A549 (cell line): ENCODE measurements at regions not wholly inside any gene's neighbourhood (a gene's known extent, or its start where the extent isn't known, plus 50 kb on each side); places are given as distances from the start of the nearest gene placed in this dataset.

Experiments
- ATAC-seq, 2 experiments: fragments of 200-7000 bp in 1 of 2; fragments of >200 bp in 1 of 2; cut with Nextera tagmentation in 1 of 2; cut with Tn5 transposase in 1 of 2; 3 replicates each; pipeline versions ENCODE4 v1.8.0 to v1.9.1; 2018 to 2020; ENCODE audit warnings: mild to moderate bottlenecking in 1 of 2, moderate library complexity in 1 of 2
- CTCF ChIA-PET: fragments of 300-600 bp; sonication (Branson Sonifier 250); formaldehyde crosslinking; extraction: SDS; loops from one replicate; lab custom pipeline; 2021; ENCODE audit warnings: antibody characterized with exemption, inconsistent platforms; lab: Yijun Ruan, JAX
- POLR2A ChIA-PET: fragments of 350-600 bp; formaldehyde crosslinking; extraction: SDS; loops from one replicate; lab custom pipeline; 2021; ENCODE audit warnings: antibody characterized with exemption, inconsistent platforms; lab: Yijun Ruan, JAX
- DNase-seq, 2 experiments: peaks; one replicate each; pipeline versions ENCODE4 v3.0.0 to v3.0.0-alpha.2; 2011 to 2016; ENCODE audit warnings: low read depth in 1 of 2, low spot score in 1 of 2
- FAIRE-seq: peaks from 2 replicates; lab custom pipeline; 2011; peaks lifted over from hg19 to GRCh38; lab: Jason Lieb, UNC
- H3K27ac ChIP-seq, 2 experiments: fragments of >200 bp; sonication (Bioruptor Twin); formaldehyde crosslinking; 3 replicates each; pipeline ENCODE4 v1.5.1; 2016 to 2017
- H3K4me1 ChIP-seq: fragments of >200 bp; sonication (Bioruptor Twin); formaldehyde crosslinking; 3 replicates; pipeline ENCODE4 v1.6.1; 2016
- H3K4me2 ChIP-seq: fragments of >200 bp; sonication (Bioruptor Twin); formaldehyde crosslinking; 3 replicates; pipeline ENCODE4 v1.6.1; 2016
- H3K4me3 ChIP-seq: fragments of >200 bp; sonication (Bioruptor Twin); formaldehyde crosslinking; 3 replicates; pipeline ENCODE4 v1.5.1; 2016
- H3K9me3 ChIP-seq: fragments of >200 bp; sonication (Bioruptor Twin); formaldehyde crosslinking; 3 replicates; pipeline ENCODE4 v1.6.1; 2016
- ATOH8 ChIP-seq: fragments of 250-450 bp; sonication (Bioruptor Pico); IDR thresholded peaks from 2 replicates; pipeline ENCODE4 v1.5.0; 2020; ENCODE audit warnings: low read depth, mild to moderate bottlenecking, moderate library complexity
- CBX2 ChIP-seq: fragments of 200-600 bp; sonication (generic); IDR thresholded peaks from 2 replicates; pipeline ENCODE4 v1.6.1; 2016; ENCODE audit warnings: low read depth, mild to moderate bottlenecking, borderline replicate concordance
- CEBPB ChIP-seq, 2 experiments: fragments of >200 bp in 1 of 2; sonication (Bioruptor Twin) in 1 of 2; formaldehyde crosslinking in 1 of 2; IDR thresholded peaks; 2 replicates each; pipeline ENCODE4 v1.6.1; 2012 to 2016
- CHD2 ChIP-seq: fragments of 150-350 bp; IDR thresholded peaks from 2 replicates; pipeline ENCODE4 v1.6.1; 2014; ENCODE audit warnings: low read length; ENCODE audit not compliant: partially characterized antibody
- CHD4 ChIP-seq: fragments of 200-600 bp; sonication (generic); IDR thresholded peaks from 2 replicates; pipeline ENCODE4 v1.6.1; 2016; ENCODE audit warnings: antibody characterized with exemption, mild to moderate bottlenecking, borderline replicate concordance
- CTCF ChIP-seq: fragments of >200 bp; sonication (Bioruptor Twin); formaldehyde crosslinking; IDR thresholded peaks from 3 replicates; pipeline ENCODE4 v1.5.1; 2016
- EHF ChIP-seq: fragments of 250-450 bp; sonication (Bioruptor Pico); IDR thresholded peaks from 2 replicates; pipeline ENCODE4 v1.5.0; 2020; ENCODE audit warnings: mild to moderate bottlenecking
- EP300 ChIP-seq, 2 experiments: fragments of >200 bp; sonication (Bioruptor Twin); formaldehyde crosslinking; IDR thresholded peaks; 2 replicates in 1 of 2; 3 replicates in 1 of 2; pipeline ENCODE4 v1.6.1; 2016 to 2017
- FOSB ChIP-seq: fragments of 250-450 bp; sonication (Bioruptor Pico); IDR thresholded peaks from 2 replicates; pipeline ENCODE4 v1.5.0; 2020; ENCODE audit warnings: mild to moderate bottlenecking, moderate library complexity
- FOSL2 ChIP-seq, 2 experiments: fragments of 450-650 bp in 1 of 2; fragments of >200 bp in 1 of 2; sonication (Bioruptor Twin) in 1 of 2; formaldehyde crosslinking; IDR thresholded peaks; 2 replicates each; pipeline versions ENCODE4 v1.5.0 to v1.6.1; 2016 to 2020; ENCODE audit warnings: mild to moderate bottlenecking in 1 of 2, moderate library complexity in 1 of 2
- GATA3 ChIP-seq: IDR thresholded peaks from 2 replicates; pipeline ENCODE4 v1.6.1; 2012; ENCODE audit warnings: borderline replicate concordance
- HMGXB4 ChIP-seq: fragments of 250-450 bp; sonication (Bioruptor Pico); IDR thresholded peaks from 2 replicates; pipeline ENCODE4 v1.5.0; 2021; ENCODE audit warnings: mild to moderate bottlenecking, moderate library complexity, borderline replicate concordance
- HOXB13 ChIP-seq: fragments of 250-450 bp; sonication (Bioruptor Pico); IDR thresholded peaks from 2 replicates; pipeline ENCODE4 v1.5.0; 2020; ENCODE audit warnings: low read depth, mild to moderate bottlenecking, moderate library complexity
- JUN ChIP-seq, 2 experiments: fragments of >200 bp; sonication (Bioruptor Twin); formaldehyde crosslinking; IDR thresholded peaks; 2 replicates in 1 of 2; 3 replicates in 1 of 2; pipeline ENCODE4 v1.6.1; 2016 to 2017
- JUNB ChIP-seq: fragments of >200 bp; sonication (Bioruptor Twin); formaldehyde crosslinking; IDR thresholded peaks from 2 replicates; pipeline ENCODE4 v1.6.1; 2016
- KDM5A ChIP-seq: fragments of 200-600 bp; sonication (generic); IDR thresholded peaks from 2 replicates; pipeline ENCODE4 v1.6.1; 2016; ENCODE audit warnings: antibody characterized with exemption, mild to moderate bottlenecking
- MAZ ChIP-seq: fragments of 150-350 bp; IDR thresholded peaks from 2 replicates; pipeline ENCODE4 v1.6.1; 2014; ENCODE audit warnings: antibody characterized with exemption, low read depth, low read length, borderline replicate concordance
- NFE2L2 ChIP-seq: fragments of 150-350 bp; conservative IDR thresholded peaks from 2 replicates; pipeline ENCODE4 v1.6.1; 2014; ENCODE audit warnings: low read length
- NPAS2 ChIP-seq: fragments of 250-450 bp; sonication (Bioruptor Pico); IDR thresholded peaks from 2 replicates; pipeline ENCODE4 v1.8.0; 2022; ENCODE audit warnings: mild to moderate bottlenecking, moderate library complexity, borderline replicate concordance
- POLR2A ChIP-seq: IDR thresholded peaks from 2 replicates; pipeline ENCODE4 v1.6.1; 2012; ENCODE audit warnings: mild to moderate bottlenecking, low read length
- RAD21 ChIP-seq, 2 experiments: fragments of >200 bp in 1 of 2; sonication (Bioruptor Twin) in 1 of 2; formaldehyde crosslinking in 1 of 2; IDR thresholded peaks in 1 of 2; conservative IDR thresholded peaks in 1 of 2; 2 replicates in 1 of 2; 3 replicates in 1 of 2; pipeline ENCODE4 v1.6.1; 2012 to 2018; ENCODE audit warnings: inconsistent platforms in 1 of 2
- RCOR1 ChIP-seq: fragments of 150-350 bp; IDR thresholded peaks from 2 replicates; pipeline ENCODE4 v1.6.1; 2014; ENCODE audit warnings: antibody characterized with exemption, low read length, low read depth
- RFX5 ChIP-seq: fragments of 450-650 bp; IDR thresholded peaks from 2 replicates; pipeline ENCODE4 v1.7.1; 2014; ENCODE audit warnings: antibody characterized with exemption, mild to moderate bottlenecking, moderate library complexity
- SREBF2 ChIP-seq: fragments of 450-650 bp; IDR thresholded peaks from 2 replicates; pipeline ENCODE4 v1.6.1; 2014; ENCODE audit warnings: mild to moderate bottlenecking, moderate library complexity
- TFCP2L1 ChIP-seq: fragments of 250-450 bp; sonication (Bioruptor Pico); IDR thresholded peaks from 2 replicates; pipeline ENCODE4 v1.5.0; 2021; ENCODE audit warnings: mild to moderate bottlenecking
- TP53 ChIP-seq: fragments of 250-450 bp; sonication (Bioruptor Pico); IDR thresholded peaks from 2 replicates; pipeline ENCODE4 v1.5.0; 2021; ENCODE audit warnings: mild to moderate bottlenecking, moderate library complexity
- ZNF302 ChIP-seq: fragments of 250-450 bp; sonication (Bioruptor Pico); IDR thresholded peaks from 2 replicates; pipeline ENCODE4 v1.9.0; 2021; ENCODE audit warnings: inconsistent platforms, mild to moderate bottlenecking, moderate library complexity
- WGBS: methylation state at CpG from one replicate; pipeline ENCODE4 v1.1.6; 2017; ENCODE audit errors: missing lambda C conversion rate; 5-methylcytosine and 5-hydroxymethylcytosine counted together
- TF ChIP-seq, protein P1 (sequence below): fragments of 200-600 bp; sonication (generic); IDR thresholded peaks from 2 replicates; pipeline ENCODE4 v1.6.1; 2016; ENCODE audit warnings: antibody characterized with exemption, mild to moderate bottlenecking, moderate library complexity

GRCh38 chr5:115366223-115366622 lies 69.8 kb upstream of the CCDC112 start:
- peak; percentile 56 to 77 for DNase-seq
- H3K4me3 ChIP-seq = no peak overlapping the region
- peak; percentile 95 to 97 for ATAC-seq
- ChIA-PET CTCF (interaction anchor here (0.8 to 2.0 kb wide), 9 partner anchors 8 to 208 kb away, joined by 3 to 7 read pairs (median 4); no protein-coding TSS in a partner anchor), POLR2A (interaction anchor here (0.8 to 1.1 kb wide), 4 partner anchors 14 to 179 kb away, joined by 3 read pairs; partner anchors contain the start of gene FEM1C)
- WGBS = 19% methylated on average over 2 of the region's 2 CpGs
- FAIRE-seq = no peak
- H3K4me1 ChIP-seq = peaks cover 16% of the 10 kb centered on the region
- peak overlapping the region; percentile 26 to 62; a peak in 4 of 6 replicates for H3K27ac ChIP-seq
- TF ChIP-seq CHD2 = no peak
- TF ChIP-seq RFX5 = no peak
- TF ChIP-seq KDM5A = no peak
- TF ChIP-seq TFCP2L1 = no peak
- no peak for TF ChIP-seq EP300 (IDR thresholded peaks at IDR 0.05)
- TF ChIP-seq CTCF = no peak
- TF ChIP-seq NFE2L2 = no peak
- no peak for TF ChIP-seq RAD21 (conservative IDR thresholded peaks at IDR 0.05 in 1 of 2, IDR thresholded peaks at IDR 0.05 in 1 of 2)
- peak; percentile 40; the same call in 1 of the 2 replicates for TF ChIP-seq FOSL2 (IDR thresholded peaks at IDR 0.05)
- 0 out of 2 replicates have a peak, but pooled peaks have one; percentile 9 for TF ChIP-seq FOSL2 (CRISPR knock-in tag; IDR thresholded peaks at IDR 0.05)
- peak; percentile 38; the same call in 1 of the 2 replicates for TF ChIP-seq JUNB
- TF ChIP-seq ZNF302 (CRISPR knock-in tag) = no peak
- no peak for TF ChIP-seq HMGXB4 (CRISPR knock-in tag)
- TF ChIP-seq NPAS2 = no peak
- TF ChIP-seq FOSB (CRISPR knock-in tag) = no peak
- TF ChIP-seq CBX2 = no peak
- no peak for TF ChIP-seq SREBF2
- no peak for TF ChIP-seq TP53
- TF ChIP-seq CHD4 = no peak
- TF ChIP-seq JUN (IDR thresholded peaks at IDR 0.05) = no peak
- TF ChIP-seq GATA3 = peak; percentile 63; the same call in 1 of the 2 replicates
- no peak for TF ChIP-seq ATOH8 (CRISPR knock-in tag)
- no peak for TF ChIP-seq CEBPB (IDR thresholded peaks at IDR 0.05)
- no peaks in the 10 kb centered on the region for H3K9me3 ChIP-seq
- peak overlapping the region; percentile 40 for H3K4me2 ChIP-seq

DNA sequence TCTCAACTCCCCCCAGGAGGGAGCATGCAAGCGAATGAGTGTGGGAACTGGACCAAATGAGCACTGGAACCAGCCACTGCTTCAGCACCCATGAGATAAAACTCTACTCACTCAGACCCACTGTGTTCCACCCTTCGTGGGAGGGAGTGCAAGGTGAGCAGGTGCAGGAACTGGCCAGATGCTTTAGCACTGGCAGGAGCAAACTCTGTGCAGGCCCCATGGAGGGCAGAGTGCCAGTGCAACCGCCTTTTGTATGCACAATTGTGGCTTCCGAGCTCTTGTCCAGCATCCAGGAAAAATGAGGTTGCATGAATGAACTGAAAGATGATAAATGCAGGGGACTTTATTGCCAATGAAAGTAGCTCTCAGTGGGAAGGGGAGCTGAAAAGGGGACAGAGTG lies 67.4 kb upstream of the CCDC112 start:
- DNase-seq (no peak), FAIRE-seq (no peak), ATAC-seq (no peak)
- ChIA-PET POLR2A (no interaction called here), CTCF (interaction anchor here (0.7 to 1.6 kb wide), 3 partner anchors 10 to 224 kb away, joined by 3 to 4 read pairs (median 3); no protein-coding TSS in a partner anchor)
- no peak overlapping the region for H3K4me2 ChIP-seq
- H3K4me1 ChIP-seq = peaks cover 22% of the 10 kb centered on the region
- no peak overlapping the region for H3K27ac ChIP-seq
- no peak overlapping the region for H3K4me3 ChIP-seq
- H3K9me3 ChIP-seq = no peaks in the 10 kb centered on the region
- WGBS = 58% methylated on average over 4 of the region's 4 CpGs
- TF ChIP-seq RCOR1 (no peak), FOSL2 (IDR thresholded peaks at IDR 0.05) (no peak), FOSL2 (CRISPR knock-in tag; IDR thresholded peaks at IDR 0.05) (no peak), TP53 (no peak), CTCF (no peak), MAZ (no peak), EHF (CRISPR knock-in tag) (no peak), POLR2A (no peak), HOXB13 (no peak), RFX5 (no peak)
- TF ChIP-seq, protein P1, sequence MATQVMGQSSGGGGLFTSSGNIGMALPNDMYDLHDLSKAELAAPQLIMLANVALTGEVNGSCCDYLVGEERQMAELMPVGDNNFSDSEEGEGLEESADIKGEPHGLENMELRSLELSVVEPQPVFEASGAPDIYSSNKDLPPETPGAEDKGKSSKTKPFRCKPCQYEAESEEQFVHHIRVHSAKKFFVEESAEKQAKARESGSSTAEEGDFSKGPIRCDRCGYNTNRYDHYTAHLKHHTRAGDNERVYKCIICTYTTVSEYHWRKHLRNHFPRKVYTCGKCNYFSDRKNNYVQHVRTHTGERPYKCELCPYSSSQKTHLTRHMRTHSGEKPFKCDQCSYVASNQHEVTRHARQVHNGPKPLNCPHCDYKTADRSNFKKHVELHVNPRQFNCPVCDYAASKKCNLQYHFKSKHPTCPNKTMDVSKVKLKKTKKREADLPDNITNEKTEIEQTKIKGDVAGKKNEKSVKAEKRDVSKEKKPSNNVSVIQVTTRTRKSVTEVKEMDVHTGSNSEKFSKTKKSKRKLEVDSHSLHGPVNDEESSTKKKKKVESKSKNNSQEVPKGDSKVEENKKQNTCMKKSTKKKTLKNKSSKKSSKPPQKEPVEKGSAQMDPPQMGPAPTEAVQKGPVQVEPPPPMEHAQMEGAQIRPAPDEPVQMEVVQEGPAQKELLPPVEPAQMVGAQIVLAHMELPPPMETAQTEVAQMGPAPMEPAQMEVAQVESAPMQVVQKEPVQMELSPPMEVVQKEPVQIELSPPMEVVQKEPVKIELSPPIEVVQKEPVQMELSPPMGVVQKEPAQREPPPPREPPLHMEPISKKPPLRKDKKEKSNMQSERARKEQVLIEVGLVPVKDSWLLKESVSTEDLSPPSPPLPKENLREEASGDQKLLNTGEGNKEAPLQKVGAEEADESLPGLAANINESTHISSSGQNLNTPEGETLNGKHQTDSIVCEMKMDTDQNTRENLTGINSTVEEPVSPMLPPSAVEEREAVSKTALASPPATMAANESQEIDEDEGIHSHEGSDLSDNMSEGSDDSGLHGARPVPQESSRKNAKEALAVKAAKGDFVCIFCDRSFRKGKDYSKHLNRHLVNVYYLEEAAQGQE = no peak
